GM12872 (cell line): ENCODE measurements at regions not wholly inside any gene's neighbourhood (a gene's known extent, or its start where the extent isn't known, plus 50 kb on each side); places are given as distances from the start of the nearest gene placed in this dataset.

Experiments
- TF ChIP-seq, protein P1 (sequence below): IDR thresholded peaks from 3 replicates; pipeline ENCODE4 v1.5.1; 2011; ENCODE audit warnings: low read depth, mild to moderate bottlenecking, low read length, moderate library complexity; ENCODE audit not compliant: insufficient read depth

DNA sequence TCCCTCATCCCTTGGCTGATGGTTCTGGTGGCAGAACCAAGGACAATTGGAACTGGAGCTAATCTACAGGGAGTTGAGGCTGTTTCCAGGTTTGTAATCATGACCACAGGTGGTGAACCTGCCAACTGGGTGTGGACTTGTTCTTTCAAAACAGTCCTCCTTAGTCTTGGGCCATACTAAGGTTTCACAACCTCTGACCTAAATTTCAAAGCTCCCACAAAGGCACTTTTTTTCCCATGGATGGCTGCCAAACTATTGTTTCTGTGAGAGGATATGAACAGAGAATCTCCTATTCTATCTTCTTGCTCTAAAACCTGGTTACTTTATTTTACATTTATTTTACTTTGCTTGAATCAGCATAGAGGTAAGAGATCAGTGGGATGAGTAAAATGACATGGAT lies 106.5 kb upstream of the IZUMO3 start:
- TF ChIP-seq, protein P1, sequence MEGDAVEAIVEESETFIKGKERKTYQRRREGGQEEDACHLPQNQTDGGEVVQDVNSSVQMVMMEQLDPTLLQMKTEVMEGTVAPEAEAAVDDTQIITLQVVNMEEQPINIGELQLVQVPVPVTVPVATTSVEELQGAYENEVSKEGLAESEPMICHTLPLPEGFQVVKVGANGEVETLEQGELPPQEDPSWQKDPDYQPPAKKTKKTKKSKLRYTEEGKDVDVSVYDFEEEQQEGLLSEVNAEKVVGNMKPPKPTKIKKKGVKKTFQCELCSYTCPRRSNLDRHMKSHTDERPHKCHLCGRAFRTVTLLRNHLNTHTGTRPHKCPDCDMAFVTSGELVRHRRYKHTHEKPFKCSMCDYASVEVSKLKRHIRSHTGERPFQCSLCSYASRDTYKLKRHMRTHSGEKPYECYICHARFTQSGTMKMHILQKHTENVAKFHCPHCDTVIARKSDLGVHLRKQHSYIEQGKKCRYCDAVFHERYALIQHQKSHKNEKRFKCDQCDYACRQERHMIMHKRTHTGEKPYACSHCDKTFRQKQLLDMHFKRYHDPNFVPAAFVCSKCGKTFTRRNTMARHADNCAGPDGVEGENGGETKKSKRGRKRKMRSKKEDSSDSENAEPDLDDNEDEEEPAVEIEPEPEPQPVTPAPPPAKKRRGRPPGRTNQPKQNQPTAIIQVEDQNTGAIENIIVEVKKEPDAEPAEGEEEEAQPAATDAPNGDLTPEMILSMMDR: no peak

DNA sequence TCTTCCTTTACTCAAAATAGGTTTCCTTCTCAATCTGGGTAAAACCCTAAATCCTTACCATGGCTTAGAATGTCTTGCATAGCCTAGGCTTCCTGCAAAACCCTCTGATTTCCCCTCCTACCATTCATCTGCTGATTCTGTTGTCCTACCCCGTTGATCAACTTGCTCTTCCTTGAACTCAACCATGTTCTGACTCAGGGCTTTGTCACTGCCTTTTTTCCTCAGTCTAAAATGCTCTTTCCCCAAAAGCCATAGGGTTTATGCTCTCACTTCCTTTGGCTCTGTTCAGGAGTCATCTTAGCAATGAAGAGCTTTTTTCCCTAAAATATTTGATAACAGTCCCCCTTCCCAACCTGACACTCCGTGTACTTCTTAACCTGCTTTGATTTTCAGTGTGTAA lies 79.4 kb upstream of the IZUMO3 start:
- TF ChIP-seq, protein P1: no peak

DNA sequence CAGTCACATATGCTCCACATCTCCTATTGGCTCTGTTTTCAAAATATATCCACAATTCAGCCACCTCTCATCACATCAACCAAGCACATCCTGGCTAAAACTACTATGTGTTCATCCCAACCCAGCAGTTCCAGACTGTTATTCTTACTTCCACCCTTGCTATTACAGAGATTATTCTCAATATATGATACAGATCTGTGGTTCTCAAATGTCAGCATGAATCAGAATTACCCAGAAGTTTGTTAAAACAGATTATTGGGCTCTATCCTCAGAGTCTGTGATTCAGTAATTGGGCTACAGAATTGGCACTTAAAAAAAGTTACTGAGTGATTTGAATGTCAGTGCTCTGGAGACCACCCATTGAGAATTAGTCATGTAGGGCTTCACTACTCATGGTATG lies 78.8 kb upstream of the IZUMO3 start:
- TF ChIP-seq, protein P1: no peak

DNA sequence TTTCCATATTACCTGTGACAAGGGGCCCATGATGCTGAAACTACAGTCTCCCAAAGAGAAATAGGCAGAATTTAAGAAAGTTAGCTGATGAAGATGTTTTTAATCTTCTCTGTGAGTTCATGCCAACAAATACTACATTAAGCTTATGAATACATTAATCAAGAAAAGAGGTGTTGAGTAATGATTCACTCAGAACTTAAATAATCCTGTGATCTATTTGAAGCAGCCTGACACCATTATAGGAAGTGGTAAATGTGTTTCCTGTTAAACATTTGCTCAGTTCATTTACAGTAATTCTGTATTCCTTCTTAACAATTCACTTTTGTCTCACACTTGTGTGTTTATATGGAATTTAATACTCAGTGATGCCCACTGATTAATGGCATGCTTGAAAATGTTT lies 75.0 kb upstream of the IZUMO3 start:
- TF ChIP-seq, protein P1: no peak

DNA sequence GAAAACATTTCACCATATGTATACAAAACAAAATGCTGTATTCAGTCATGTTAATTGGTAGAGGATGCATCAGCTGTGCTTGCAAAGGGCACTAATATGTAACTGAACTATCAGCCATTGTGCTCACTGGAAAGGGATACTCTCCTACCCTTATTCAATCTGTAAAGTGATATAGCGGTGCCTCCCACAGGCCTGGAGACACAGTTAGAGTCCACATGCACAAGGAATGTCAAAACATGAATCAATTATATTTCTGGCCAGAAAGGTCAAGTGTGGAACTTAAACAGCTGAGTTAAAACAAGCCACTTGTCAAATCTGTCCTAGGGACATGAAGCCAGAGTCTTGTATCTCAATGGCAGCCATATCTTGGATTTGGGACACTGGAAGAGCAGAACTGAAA lies 71.2 kb upstream of the IZUMO3 start:
- TF ChIP-seq, protein P1: no peak

DNA sequence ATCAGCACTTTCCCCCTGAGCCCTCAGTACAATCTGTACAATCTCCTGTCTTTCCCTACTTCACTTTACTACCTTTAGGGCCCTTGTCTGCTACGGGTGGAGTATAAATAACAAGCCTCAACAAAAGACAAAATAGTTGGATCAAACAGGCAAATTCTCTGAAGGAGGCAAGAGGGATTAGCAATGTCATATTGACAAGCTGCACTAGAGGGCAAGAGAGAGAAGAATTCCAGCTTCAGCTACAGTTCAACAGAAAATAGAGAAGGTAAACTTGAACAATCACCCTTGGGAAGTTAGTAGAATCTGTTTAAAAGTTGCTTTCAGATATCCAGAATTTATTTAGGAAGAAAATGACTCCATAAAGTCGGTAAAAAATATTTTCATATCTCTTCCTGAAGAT lies 68.4 kb upstream of the IZUMO3 start:
- TF ChIP-seq, protein P1: no peak

DNA sequence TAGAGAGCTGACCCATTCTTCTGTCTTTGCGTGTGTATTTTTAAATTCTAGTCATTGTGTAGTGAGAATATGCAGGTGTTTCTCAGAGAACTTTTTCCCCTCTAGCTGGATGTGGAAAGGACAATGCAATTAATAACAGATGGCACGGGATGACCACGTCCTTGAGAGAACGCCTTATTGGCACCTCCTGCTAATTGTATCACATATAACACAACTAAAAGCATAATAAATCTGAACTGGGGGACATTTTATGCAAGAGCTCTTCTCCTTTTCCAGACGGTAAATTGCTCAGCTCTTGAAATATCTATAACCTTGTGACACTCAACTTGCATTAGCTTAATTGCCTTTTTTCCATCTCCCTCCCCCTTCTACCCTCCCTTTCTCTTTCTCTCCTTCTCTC lies 62.9 kb upstream of the IZUMO3 start:
- TF ChIP-seq, protein P1: no peak

DNA sequence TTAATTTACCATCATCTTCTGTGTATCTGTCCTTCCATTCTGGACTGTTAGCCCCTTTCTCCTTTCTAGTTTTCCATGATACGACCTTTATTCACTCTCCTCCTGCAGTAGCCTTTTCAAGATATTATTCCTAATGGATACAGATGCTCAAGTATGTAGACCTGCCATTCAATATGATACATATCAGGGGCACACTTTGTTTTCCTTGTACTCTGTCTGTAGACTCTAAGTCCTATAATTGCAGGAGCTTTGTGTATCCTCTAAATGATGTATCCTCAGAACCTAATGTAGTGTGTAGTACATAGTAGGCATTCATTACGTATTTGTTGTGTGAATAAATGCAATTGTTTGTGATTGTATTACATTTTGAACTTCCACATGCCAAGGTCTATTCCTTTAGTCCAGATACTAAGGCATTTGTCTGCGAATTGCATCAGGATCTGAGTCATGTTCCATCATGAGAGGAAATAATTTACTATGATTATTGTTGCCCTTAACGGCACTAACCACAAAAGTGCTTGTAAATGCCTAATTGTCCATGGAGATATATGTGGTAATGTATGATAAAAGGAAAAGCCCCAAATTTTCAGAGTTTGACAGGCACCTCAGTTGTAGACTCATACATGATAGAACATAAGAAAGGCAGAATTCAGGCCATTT lies 57.1 kb upstream of the IZUMO3 start:
- TF ChIP-seq, protein P1: no peak
